MM.1S (cell line): ENCODE measurements at regions not wholly inside any gene's neighbourhood (a gene's known extent, or its start where the extent isn't known, plus 50 kb on each side); places are given as distances from the start of the nearest gene placed in this dataset.

Source experiments
- DNase-seq: peaks from one replicate; pipeline ENCODE4 v3.0.0-alpha.2; 2015
- H2AFZ ChIP-seq: fragments of 300-600 bp; sonication (generic); 2 replicates; pipeline ENCODE4 v1.6.0; 2016; ENCODE audit warnings: antibody characterized with exemption, low read length
- H3F3A ChIP-seq: fragments of 300-600 bp; sonication (generic); 2 replicates; pipeline ENCODE4 v1.6.1; 2016; ENCODE audit warnings: mild to moderate bottlenecking, antibody characterized with exemption, low read length, moderate library complexity, mixed read lengths; ENCODE audit not compliant: insufficient read depth
- H3K27ac ChIP-seq: fragments of 300-600 bp; sonication (generic); 2 replicates; pipeline ENCODE4 v1.5.1; 2016; ENCODE audit warnings: mild to moderate bottlenecking, low read length
- H3K27me3 ChIP-seq: fragments of 300-600 bp; sonication (generic); replicated peaks from 2 replicates; pipeline ENCODE4 v1.6.0; 2016; ENCODE audit warnings: low read length; ENCODE audit not compliant: insufficient read depth
- H3K36me3 ChIP-seq: fragments of 300-600 bp; sonication (generic); replicated peaks from 2 replicates; pipeline ENCODE4 v1.6.1; 2016; ENCODE audit warnings: mild to moderate bottlenecking, low read length, mixed read lengths; ENCODE audit not compliant: insufficient read depth
- H3K4me1 ChIP-seq: fragments of 300-600 bp; sonication (generic); 2 replicates; pipeline ENCODE4 v1.6.1; 2016; ENCODE audit warnings: low read length, mixed read lengths
- H3K4me2 ChIP-seq: fragments of 300-600 bp; sonication (generic); 2 replicates; pipeline ENCODE4 v1.6.0; 2016; ENCODE audit warnings: low read depth, low read length
- H3K4me3 ChIP-seq: fragments of 300-600 bp; sonication (generic); 2 replicates; pipeline ENCODE4 v1.5.1; 2016; ENCODE audit warnings: low read length, mixed read lengths
- H3K79me2 ChIP-seq: fragments of 300-600 bp; sonication (generic); 2 replicates; pipeline ENCODE4 v1.6.1; 2016; ENCODE audit warnings: mixed run types, low read length, mixed read lengths
- H3K9ac ChIP-seq: fragments of 300-600 bp; sonication (generic); 2 replicates; pipeline ENCODE4 v1.6.1; 2016; ENCODE audit warnings: low read length, mixed read lengths
- H3K9me2 ChIP-seq: fragments of 300-600 bp; sonication (generic); replicated peaks from 2 replicates; pipeline ENCODE4 v1.6.1; 2016; ENCODE audit warnings: mild to moderate bottlenecking, low read length, mixed read lengths; ENCODE audit not compliant: insufficient read depth
- H3K9me3 ChIP-seq: fragments of 300-600 bp; sonication (generic); replicated peaks from 2 replicates; pipeline ENCODE4 v1.6.1; 2016; ENCODE audit warnings: mild to moderate bottlenecking, low read length, mixed read lengths; ENCODE audit not compliant: insufficient read depth
- H4K20me1 ChIP-seq: fragments of 300-600 bp; sonication (generic); 2 replicates; pipeline ENCODE4 v1.6.1; 2016; ENCODE audit warnings: mild to moderate bottlenecking, low read length, moderate library complexity, mixed read lengths; ENCODE audit not compliant: insufficient read depth
- EZH2 ChIP-seq: fragments of 300-600 bp; sonication (generic); optimal IDR thresholded peaks from 2 replicates; pipeline ENCODE3; 2017; ENCODE audit warnings: low read depth, mild to moderate bottlenecking, antibody characterized with exemption, low read length, mixed read lengths
- EZH2phosphoT487 ChIP-seq: fragments of 300-600 bp; sonication (generic); IDR thresholded peaks from 2 replicates; pipeline ENCODE4 v1.6.1; 2018; ENCODE audit warnings: antibody characterized with exemption, low read length
- TF ChIP-seq, protein P1 (sequence below): fragments of 300-600 bp; sonication (generic); IDR thresholded peaks from 2 replicates; pipeline ENCODE4 v1.5.1; 2016; ENCODE audit warnings: antibody characterized with exemption, low read length, mixed read lengths

DNA sequence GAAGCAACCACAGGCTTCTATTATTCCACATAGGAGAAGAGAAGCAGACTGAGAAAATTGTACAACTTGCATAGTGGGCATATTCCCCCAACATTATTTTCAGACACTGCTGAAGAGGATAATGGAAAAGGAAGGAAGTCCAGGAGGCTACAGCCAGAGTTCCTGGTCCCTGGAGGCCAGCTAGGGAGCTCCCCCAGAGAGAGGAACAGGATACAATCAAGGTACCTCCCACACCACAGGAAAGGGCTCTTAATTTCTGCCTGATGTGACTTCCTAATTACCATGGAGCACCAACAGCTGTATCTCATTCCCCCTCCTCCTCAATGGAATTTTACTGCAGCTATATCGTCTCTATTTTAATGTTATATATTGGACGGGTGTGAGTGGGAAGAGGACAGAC is 594.3 kb upstream of the NRSN1 start:
- H3K9me2 ChIP-seq: no peaks in the 10 kb centered on the region

DNA sequence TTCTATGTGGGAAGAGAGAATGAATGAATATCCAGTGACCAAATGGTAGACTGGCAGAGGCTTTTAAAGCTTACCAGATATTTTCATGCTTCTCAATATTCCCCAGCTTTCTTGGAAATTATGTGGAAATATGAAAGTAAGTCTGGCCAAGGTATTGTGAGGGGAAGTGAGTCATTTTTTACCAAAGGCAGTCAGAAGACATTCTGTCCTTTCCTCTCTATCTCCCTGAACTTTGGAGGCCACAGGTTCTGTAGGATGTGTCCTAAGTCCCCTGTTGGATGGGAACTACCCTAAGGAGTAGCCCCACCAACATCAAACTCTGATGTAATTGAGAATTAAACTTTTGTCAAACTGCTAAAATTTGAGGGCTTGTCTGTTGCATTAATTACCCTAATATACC is 593.8 kb upstream of the NRSN1 start:
- Histone ChIP-seq H3K9ac (no peak overlapping the region), H3K9me3 (no peaks in the 10 kb centered on the region), H3K36me3 (no peaks in the 10 kb centered on the region), H3K4me1 (no peaks in the 10 kb centered on the region), H3K9me2 (no peaks in the 10 kb centered on the region), H2AFZ (no peak overlapping the region), H4K20me1 (no peaks in the 10 kb centered on the region), H3K79me2 (no peaks in the 10 kb centered on the region), H3K27me3 (no peaks in the 10 kb centered on the region), H3K4me3 (no peak overlapping the region), H3K27ac (no peak overlapping the region), H3K4me2 (no peak overlapping the region), H3F3A (no peaks in the 10 kb centered on the region)
- no peak for DNase-seq
- TF ChIP-seq EZH2 (no peak), EZH2phosphoT487 (no peak)
- TF ChIP-seq, protein P1, sequence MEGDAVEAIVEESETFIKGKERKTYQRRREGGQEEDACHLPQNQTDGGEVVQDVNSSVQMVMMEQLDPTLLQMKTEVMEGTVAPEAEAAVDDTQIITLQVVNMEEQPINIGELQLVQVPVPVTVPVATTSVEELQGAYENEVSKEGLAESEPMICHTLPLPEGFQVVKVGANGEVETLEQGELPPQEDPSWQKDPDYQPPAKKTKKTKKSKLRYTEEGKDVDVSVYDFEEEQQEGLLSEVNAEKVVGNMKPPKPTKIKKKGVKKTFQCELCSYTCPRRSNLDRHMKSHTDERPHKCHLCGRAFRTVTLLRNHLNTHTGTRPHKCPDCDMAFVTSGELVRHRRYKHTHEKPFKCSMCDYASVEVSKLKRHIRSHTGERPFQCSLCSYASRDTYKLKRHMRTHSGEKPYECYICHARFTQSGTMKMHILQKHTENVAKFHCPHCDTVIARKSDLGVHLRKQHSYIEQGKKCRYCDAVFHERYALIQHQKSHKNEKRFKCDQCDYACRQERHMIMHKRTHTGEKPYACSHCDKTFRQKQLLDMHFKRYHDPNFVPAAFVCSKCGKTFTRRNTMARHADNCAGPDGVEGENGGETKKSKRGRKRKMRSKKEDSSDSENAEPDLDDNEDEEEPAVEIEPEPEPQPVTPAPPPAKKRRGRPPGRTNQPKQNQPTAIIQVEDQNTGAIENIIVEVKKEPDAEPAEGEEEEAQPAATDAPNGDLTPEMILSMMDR: no peak

More for the DNA sequence above, 594.3 kb upstream of the NRSN1 start:
- H2AFZ ChIP-seq: no peak overlapping the region
- H3K27ac ChIP-seq: no peak overlapping the region
- H3K27me3 ChIP-seq: no peaks in the 10 kb centered on the region
- no peaks in the 10 kb centered on the region for H4K20me1 ChIP-seq
- H3K79me2 ChIP-seq: no peaks in the 10 kb centered on the region
- no peak overlapping the region for H3K4me2 ChIP-seq
- DNase-seq: no peak
- H3K36me3 ChIP-seq: no peaks in the 10 kb centered on the region
- H3F3A ChIP-seq: no peaks in the 10 kb centered on the region
- H3K9ac ChIP-seq: no peak overlapping the region
- no peak overlapping the region for H3K4me3 ChIP-seq
- no peaks in the 10 kb centered on the region for H3K9me3 ChIP-seq
- no peak for TF ChIP-seq EZH2
- TF ChIP-seq EZH2phosphoT487: no peak
- TF ChIP-seq, protein P1: no peak
- no peaks in the 10 kb centered on the region for H3K4me1 ChIP-seq

DNA sequence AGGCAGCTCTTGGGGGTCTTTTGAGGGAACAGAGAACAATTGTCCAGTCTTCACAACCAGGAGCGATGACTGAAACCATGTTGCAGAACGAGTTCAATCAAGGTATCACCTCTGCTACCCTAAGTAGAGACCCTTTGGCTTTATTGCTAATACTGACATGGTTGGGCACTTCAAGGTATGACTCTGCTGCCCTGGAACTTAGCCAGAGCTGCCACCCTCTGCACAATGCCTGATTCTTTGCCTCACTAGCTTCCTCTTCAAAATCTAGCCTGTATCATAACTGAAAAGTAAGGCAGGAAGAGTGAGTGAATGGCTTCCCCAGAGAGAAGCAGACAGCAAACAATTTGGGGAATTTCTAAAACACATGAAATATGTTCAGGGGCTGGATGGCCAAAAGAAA is 592.7 kb upstream of the NRSN1 start:
- Histone ChIP-seq H3K9me2 (no peaks in the 10 kb centered on the region), H3K36me3 (no peaks in the 10 kb centered on the region)

More for the DNA sequence above, 592.7 kb upstream of the NRSN1 start:
- Histone ChIP-seq H3K4me2 (no peak overlapping the region), H3K4me3 (no peak overlapping the region), H3K79me2 (no peaks in the 10 kb centered on the region), H2AFZ (no peak overlapping the region), H3K4me1 (no peaks in the 10 kb centered on the region), H3K27me3 (no peaks in the 10 kb centered on the region), H3F3A (no peaks in the 10 kb centered on the region), H4K20me1 (no peaks in the 10 kb centered on the region), H3K9ac (no peak overlapping the region), H3K27ac (no peak overlapping the region), H3K9me3 (no peaks in the 10 kb centered on the region)
- TF ChIP-seq EZH2phosphoT487 (no peak), EZH2 (no peak)
- TF ChIP-seq, protein P1: no peak
- no peak for DNase-seq
